GM21447 (cell line): ENCODE measurements at regions not wholly inside any gene's neighbourhood (a gene's known extent, or its start where the extent isn't known, plus 50 kb on each side); places are given as distances from the start of the nearest gene placed in this dataset.

Experiments
- ATAC-seq: cut with Tn5 transposase; IDR thresholded peaks from one replicate; pipeline ENCODE4 v1.9.1; 2021; ENCODE audit not compliant: unreplicated experiment

- ATAC-seq = no peak
Measured at GRCh38 chr5:89253666-89254352, 370.8 kb upstream of the MEF2C start.

DNA sequence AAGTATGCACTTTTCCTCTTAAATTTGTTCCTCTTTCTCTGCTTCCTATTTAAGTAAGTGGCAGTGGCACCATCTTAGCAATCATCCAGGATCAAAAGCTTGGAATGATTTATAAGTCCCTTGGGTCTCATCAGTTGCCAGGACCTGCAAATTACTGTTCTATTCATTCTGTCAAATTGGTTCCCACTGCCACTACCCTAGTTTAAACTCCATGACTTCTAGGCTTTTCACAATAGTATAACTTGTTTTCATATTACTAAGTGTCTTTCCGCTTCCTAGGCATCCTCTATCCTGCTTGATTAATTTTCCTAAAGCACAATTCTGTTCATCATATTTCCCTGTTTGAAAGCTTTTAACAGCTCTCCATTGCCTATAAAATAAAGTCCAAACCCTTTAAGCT lies 363.9 kb upstream of the MEF2C start:
- no peak for ATAC-seq

GRCh38 chr5:89246252-89246651 lies 363.3 kb upstream of the MEF2C start:
- ATAC-seq = no peak

DNA sequence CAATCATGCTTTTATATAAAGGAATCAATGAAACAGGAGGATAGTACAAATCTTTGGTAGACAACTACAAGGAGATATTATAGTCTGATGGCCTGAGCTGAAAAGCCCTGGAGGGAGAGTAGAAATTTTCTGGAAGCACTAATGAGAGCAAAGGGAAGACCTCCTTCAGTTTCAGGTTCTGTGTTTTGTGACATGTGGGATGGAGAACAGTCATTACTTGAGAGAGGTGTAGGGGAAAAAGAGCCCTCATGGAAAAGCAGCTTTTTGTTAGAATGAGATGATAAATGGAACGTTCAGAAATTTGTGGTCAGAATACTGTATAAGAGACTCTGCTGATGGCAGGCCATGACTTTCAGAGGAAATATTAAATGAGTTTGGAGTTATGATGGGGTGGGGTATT lies 360.6 kb upstream of the MEF2C start:
- ATAC-seq = no peak

DNA sequence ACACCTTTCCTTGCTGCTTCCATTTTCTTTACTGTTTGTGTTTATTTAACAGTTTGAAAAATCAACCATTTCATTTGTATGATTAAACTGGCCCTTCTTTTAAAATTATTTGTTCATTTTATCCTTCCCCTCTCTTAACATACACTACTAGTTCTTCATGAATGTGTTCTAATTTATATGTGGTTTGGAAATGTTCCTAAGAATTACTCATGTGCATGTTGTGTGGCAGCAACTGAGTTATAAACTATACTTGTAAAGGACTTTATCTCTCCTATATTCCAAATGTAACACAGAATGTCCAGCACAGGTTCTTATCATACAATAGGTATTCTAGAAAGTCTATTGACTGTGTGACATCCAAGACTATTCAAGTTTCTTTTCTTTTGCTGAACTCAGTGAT lies 358.2 kb upstream of the MEF2C start:
- no peak for ATAC-seq

GRCh38 chr5:89236900-89237299 lies 353.9 kb upstream of the MEF2C start:
- ATAC-seq = no peak

GRCh38 chr5:89233462-89233861 lies 350.5 kb upstream of the MEF2C start:
- ATAC-seq = no peak

DNA sequence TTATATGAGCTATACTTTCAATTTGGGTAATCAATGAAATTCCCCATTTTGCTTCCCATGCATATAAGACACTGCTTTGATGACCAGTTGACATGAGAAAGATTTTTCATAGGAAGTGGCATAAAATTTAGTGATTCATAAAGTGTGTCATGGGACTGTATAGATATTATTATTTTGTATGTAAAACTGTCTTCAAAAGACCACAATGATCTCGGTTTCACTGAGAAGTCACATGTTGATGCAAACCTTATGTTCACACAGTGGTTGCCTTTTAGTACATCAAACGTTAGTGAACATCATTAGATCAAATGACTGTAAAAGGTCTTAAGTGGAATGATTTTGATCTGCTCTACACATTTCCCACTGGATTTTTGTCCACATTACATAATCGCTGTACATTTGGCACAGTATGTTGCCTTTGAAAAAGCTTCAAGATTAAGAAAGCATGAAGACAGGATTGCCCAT lies 349.2 kb upstream of the MEF2C start:
- peak; percentile 96 for ATAC-seq

DNA sequence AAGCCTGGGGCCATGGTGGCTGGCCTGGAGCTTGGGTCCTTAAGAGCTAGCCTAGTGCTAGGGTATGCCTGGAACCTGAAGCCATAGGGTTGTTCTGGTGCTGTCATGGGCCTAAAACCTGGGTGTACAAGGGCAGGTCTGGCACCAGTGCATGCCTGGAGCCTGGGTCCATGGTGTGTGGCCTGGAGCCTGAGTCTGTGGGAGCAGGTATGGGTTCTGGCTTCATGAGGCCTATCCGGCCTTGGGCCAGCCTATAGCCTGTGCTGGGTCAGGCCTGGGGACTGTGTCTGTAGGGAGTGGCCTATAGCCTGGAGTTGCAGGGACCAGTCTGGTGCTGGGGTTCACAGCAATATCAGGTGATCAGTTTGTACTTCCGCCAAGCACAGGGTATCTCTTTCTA lies 347.2 kb upstream of the MEF2C start:
- ATAC-seq = no peak

GRCh38 chr5:89229331-89230070 lies 346.5 kb upstream of the MEF2C start:
- no peak for ATAC-seq

GRCh38 chr5:89228355-89228754 lies 345.4 kb upstream of the MEF2C start:
- no peak for ATAC-seq

DNA sequence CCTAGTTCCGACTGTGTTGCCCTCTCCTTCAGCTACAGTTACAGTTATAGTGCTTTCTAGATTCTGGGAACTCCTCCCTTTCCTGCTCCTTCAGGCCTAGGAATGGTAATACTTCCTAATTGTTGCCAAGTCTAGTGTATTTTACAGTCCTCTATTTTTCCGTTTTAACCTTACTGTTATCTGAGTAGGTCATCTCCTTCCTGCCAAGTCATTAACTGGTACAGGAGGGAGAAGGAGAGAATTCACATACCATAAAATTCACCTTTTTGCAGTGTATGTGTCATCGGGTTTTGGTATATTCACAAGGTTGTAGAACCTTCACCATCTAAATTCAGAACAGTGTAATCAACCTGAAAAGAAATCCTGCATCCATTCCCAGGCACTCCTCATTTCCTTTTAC lies 335.4 kb upstream of the MEF2C start:
- no peak for ATAC-seq

DNA sequence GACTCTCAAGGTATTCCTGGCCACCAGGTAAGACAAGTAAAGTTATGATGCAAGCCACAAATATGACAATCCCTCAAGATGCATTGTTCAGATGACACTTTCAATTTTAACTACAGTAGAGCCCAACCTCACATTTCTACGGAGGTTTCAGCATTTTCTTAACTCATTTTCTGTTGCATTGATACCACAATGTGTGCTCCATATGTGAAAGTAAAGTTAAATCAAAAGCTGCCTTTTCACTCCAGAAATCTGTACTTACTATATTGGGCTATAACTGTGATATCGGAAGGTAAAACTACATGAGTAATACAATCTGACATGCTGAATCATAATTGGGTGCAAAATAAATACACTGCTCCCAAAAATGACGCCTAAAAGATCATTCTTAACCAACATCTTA lies 333.6 kb upstream of the MEF2C start:
- no peak for ATAC-seq

DNA sequence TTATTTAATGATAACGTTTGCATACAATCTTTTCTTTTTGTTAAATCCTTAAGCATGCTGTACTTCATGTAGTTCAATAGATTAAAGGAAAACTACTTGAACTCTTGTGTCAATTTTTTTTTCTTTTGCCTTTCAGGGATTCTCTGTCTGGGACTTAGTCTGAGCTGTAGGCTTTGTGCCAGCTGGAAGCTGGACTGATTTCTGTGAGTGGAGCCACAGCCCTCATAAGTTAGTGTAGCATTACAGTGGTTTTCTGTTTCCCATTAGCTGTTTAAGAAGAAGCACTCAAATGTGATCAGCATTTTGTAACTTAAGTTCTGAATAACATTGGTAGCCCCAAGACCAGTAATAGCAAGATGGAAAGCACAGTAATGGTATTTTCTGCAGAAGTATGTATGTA lies 330.6 kb upstream of the MEF2C start:
- ATAC-seq = no peak

- ATAC-seq = no peak
Measured at GRCh38 chr5:89211836-89212235, 328.9 kb upstream of the MEF2C start.

DNA sequence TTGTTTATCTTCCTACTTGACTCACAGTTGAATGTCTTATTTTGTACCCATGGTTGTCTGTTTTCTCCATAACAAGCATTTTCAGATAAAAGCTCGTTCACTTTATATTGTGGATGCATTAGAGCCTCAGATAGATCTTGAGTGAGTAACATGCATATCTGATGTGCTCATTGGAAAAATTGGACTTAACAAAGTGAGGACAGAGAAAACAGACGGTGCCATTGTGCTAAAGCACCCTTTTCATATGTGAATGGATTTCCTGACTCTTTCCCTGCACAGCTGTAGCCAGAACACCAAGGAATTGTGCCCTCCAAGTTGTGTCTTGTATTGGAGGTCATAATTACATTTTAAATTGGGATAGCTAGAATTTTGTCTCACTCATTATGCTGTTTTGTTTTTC lies 325.8 kb upstream of the MEF2C start:
- ATAC-seq = no peak

DNA sequence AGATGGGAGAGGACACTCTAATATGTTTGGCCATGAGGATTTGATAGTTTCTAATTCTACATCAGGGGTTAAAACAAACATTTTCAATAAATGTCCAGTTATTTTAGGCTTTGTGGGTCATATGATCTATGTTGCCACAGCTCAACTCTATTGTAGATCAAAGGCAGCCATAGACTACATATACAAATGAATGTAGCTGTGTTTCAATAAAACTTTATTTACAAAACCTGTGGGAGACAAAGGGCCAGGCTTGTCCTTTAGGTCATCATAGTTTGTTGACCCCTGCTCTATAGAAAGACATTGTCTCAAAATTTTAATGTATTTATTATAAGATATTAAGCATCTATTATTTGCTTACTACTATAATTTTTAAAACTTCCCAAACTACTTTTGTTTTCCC lies 325.4 kb upstream of the MEF2C start:
- no peak for ATAC-seq

- no peak for ATAC-seq
Measured at GRCh38 chr5:89204756-89205155, 321.8 kb upstream of the MEF2C start.

DNA sequence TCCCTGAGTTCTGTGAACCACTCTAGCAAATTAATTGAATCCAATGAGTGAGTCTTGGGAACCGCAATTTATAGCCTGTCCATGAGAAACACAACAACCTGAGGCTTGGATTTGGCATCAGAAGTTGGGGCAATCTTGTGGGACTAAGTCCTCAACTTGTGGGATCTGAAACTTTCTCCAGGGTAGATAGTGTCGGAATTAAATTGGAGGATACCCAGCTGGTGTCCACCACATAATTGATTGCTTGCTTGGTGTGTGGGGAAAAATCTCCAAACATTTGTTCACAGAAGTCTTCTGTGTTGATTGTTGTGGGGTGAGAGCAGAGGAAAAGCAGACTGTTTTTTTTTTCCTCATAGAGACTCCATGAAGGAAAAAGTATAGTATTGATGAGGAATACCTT lies 320.6 kb upstream of the MEF2C start:
- ATAC-seq = no peak

- ATAC-seq = no peak
Measured at GRCh38 chr5:89200899-89201298, 317.9 kb upstream of the MEF2C start.

DNA sequence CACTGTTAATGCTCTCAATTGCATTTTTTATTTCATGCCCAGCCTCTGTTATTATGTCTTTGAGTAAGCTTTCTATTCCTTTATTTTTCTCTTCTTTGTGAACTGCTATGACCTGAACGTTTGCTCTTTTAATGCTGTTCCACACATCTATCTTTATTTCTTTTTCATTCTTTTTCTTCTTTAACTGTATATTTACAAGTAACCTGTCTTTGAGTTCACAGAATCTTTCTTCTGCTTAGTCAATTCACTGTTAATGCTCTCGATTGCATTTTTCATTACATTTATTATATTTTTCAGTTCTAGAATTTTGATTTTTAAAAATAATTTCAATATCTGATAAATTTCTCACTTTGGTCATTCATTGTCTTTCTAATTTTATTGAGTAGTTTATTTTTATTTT lies 316.3 kb upstream of the MEF2C start:
- no peak for ATAC-seq

GRCh38 chr5:89191374-89191773 lies 308.4 kb upstream of the MEF2C start:
- ATAC-seq = no peak
